ENCODE measurements at regions not wholly inside any gene's neighbourhood (a gene's known extent, or its start where the extent isn't known, plus 50 kb on each side); places are given as distances from the start of the nearest gene placed in this dataset.
"Not testable (repeated sequence)": the region's sequence is repeated elsewhere in the genome, so short reads cannot be mapped to it uniquely, and the experiment has no call there.

GRCh38 chr11:38123673-38124072, 1525.6 kb upstream of the RAG2 start:
- DNase-seq = no peak

- DNase-seq = not testable (repeated sequence)
These were observed 1518.6 kb upstream of the RAG2 start for GRCh38 chr11:38116616-38117015.

DNA sequence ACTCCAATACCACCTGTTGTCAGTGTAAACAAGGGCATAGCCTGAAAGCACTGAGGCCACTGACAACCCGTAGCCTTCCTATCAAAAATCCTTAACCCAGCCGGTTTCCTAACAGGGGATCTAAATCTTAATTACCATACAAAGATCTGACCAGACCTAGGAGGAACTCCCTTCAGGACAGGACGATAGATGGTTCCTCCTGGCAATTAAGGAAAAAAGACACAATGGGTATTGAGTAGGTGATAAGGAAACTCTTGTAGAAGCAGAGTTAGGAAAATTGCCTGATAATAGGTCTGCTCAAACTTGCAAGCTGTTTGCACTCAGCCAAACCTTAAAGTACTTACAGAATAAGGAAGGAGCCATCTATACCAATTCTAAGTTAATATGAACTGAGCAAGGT, 1517.3 kb upstream of the RAG2 start:
- DNase-seq = not testable (repeated sequence)

- DNase-seq = no peak
These were observed 1502.9 kb upstream of the RAG2 start for GRCh38 chr11:38100836-38101462.

- no peak for DNase-seq
These were observed 1497.2 kb upstream of the RAG2 start for GRCh38 chr11:38095268-38095667.

DNA sequence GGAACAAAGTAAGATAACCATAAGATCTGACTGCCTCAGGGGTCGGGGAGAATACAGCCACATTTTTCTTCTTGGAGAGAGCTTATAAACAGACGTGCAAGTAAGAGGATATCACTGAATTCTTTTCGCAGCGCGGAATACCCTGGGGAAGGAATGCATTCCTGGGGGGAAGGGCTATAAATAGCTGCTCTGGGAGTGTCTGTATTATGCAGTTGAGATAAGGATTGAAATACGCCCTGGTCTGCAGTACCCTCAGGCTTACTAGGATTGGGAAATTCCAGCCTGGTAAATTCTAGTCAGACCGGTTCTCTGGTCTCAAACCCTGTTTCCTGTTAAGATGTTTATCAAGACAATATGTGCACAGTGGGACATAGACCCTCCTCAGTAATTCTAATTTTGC, 1491.7 kb upstream of the RAG2 start:
- DNase-seq = no peak

DNA sequence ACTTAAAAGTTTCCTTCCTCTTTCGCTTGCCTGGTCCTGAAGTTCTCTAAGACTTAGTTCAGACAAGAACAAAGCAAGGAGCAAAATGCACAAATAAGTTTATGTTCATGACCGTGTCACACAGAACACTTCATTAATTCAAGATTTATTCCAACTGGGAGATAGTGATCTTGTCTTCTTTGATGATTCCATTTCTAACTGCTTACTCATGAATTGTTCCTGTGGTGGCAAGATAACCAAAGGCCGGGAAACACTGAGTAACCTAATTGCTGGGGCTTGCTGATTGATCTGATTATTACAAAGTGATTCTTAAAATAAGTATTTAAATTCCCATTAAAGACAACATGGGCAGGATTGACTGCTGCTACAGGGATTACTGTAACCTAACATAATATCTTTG, 1462.9 kb upstream of the RAG2 start:
- DNase-seq = no peak

DNA sequence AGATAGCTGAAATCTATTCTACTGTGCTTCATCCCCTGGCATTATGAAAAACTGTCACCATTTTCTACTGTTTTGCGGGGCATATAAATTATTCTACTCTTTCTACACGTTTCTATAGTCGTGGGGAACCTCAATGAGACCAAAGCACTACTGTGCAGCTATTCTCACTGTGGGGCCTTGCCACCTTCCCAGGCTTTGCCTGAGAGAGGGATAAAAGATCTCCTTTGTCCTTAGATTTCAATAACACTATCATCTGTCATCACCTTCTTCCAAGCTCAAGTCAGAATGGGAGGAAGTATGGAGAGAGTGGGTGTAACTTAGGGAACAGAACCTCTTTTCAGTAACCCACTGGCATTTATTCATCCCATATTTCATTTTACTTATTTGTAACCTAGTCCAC, 1462.1 kb upstream of the RAG2 start:
- no peak for DNase-seq

DNA sequence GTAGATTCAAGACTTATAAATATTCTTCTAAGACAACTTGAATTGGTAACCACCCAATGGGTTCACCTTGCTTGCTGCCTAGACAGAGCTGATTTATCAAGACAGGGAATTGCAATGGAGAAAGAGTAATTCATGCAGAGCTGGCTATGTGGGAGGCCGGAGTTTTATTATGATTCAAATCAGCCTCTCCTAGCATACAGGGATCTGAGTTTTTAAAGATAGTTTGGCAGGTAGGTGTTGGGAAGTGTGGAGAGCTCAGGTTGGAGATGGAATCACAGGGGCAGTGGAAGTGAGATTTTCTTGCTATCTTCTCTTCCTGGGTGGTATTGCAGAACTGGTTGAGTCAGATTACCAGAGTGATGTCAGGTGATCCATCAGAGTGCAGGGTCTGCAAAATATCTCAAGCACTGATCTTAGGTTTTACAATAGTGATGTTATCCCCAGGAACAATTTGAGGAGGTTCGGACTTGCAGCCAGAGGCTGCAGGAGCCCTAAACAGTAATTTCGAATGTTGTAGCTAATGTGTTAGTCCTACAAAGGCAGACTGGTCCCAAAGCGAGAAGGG, 1448.6 kb upstream of the RAG2 start:
- DNase-seq = no peak

DNA sequence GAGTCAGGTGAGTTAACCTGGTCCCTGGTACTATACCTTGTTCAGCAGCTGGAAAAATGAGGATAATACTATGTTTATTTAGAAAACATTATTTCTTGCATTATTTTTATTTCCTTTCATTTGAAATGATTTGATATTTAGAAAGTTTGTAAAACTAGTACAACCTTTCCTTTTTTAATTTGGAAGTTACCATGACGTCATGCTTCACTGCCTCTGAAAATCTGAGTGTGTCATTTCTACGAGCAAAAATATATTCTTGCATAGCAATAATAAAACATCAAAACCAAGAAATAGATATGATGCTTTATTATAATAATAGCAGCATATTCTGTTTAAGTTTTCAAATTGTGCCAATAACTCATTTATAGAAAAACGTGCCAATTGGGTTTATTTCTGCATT, 1445.0 kb upstream of the RAG2 start:
- DNase-seq = no peak

DNA sequence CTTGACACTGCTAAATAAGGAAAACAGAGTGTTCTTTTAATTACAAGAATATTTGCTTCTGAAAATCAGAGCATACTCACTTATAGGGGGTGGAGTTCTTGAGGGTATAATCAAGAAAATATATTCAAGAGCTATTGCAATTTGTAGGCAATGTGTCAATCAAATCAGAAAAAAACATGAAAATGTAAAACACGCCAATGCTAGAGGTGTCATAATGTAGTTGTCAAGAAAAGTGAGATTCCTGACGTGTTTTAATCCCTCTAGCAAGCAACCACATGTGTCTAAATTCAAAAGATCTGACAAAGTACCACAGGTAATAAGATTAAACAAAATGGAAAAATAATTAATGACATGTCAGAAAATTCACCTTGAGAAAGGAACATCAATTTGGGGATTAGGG, 1440.7 kb upstream of the RAG2 start:
- no peak for DNase-seq

GRCh38 chr11:38019072-38019775, 1421.2 kb upstream of the RAG2 start:
- no peak for DNase-seq

GRCh38 chr11:38014405-38014804, 1416.4 kb upstream of the RAG2 start:
- no peak for DNase-seq

DNA sequence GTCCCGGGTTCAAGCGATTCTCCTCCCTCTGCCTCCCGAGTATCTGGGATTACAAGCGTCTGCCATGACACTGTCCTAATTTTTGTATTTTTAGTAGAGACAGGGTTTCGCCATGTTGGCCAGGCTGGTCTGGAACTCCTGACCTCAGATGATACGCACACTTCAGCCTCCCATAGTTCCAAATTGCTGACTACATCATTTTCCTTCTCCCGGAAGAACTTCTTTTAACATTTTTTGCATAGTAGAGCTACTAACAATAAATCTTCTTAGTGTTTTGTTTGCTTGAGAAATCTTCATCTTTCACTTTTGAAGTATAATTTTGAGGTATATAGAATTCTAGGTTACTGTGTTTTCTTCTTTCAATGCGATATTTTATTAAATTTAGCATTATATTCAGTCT, 1415.1 kb upstream of the RAG2 start:
- DNase-seq = no peak

DNA sequence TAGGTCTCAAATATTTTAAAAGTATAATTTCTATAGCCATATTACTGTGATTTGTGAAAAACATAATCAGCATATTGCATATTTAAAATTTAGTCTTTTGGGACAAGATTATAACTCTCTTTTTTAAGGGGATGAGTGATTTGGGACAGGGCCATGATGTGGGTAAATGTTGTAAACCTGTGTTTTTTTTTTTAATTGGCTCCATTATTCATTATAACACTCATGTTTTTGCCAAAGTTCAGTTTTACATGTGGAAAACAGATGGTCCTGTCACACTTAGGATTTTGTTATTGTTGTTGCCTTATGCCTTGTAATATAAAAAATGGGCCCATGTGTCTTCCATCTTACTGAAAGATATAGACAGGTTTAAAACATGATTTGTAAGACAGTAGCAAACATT, 1413.5 kb upstream of the RAG2 start:
- no peak for DNase-seq

GRCh38 chr11:38009932-38010331, 1411.9 kb upstream of the RAG2 start:
- no peak for DNase-seq

GRCh38 chr11:38006466-38006865, 1408.4 kb upstream of the RAG2 start:
- no peak for DNase-seq

GRCh38 chr11:38005597-38005996, 1407.6 kb upstream of the RAG2 start:
- DNase-seq = no peak

DNA sequence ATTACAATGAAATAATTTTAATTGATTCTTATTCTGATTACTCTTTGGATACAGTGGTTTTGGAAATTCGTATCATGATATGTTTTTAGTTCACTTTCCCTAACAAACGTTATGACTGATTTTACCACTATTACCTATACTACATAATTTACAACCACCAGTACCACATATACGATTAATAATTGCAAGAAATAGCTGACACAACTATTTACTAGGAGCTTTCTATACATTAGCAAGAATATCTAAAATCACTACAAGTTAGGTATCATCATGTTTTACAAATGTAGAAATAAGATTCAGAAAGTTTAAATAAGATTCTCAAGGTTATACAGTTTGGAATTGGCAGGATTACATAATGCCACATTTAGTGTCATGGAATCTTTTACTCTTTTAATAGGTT, 1401.1 kb upstream of the RAG2 start:
- DNase-seq = no peak

- DNase-seq = no peak
These were observed 1397.8 kb upstream of the RAG2 start for GRCh38 chr11:37995886-37996285.

- no peak for DNase-seq
These were observed 1390.0 kb upstream of the RAG2 start for GRCh38 chr11:37988031-37988430.

- DNase-seq = no peak
These were observed 1387.0 kb upstream of the RAG2 start for GRCh38 chr11:37984991-37985390.

DNA sequence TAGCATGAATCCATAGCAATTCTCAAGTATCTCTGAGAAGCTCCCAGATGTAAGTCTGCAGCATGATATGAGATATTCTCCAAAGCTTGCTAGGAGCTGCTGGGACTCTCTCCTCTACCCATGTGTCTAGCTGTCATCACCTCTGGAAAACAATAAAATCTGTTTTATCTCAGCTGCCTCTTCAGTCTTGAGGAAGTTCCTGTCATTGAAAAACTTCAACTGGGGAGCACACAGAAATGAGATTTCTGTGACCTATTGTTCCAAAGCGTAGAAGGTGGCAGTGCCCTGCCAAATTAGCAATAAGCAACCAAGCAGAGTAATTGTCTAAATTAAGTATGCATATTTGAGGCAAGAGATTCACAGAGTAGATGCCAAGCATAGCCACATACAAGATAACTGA, 1380.6 kb upstream of the RAG2 start:
- DNase-seq = no peak

GRCh38 chr11:37973941-37974340, 1375.9 kb upstream of the RAG2 start:
- no peak for DNase-seq

DNA sequence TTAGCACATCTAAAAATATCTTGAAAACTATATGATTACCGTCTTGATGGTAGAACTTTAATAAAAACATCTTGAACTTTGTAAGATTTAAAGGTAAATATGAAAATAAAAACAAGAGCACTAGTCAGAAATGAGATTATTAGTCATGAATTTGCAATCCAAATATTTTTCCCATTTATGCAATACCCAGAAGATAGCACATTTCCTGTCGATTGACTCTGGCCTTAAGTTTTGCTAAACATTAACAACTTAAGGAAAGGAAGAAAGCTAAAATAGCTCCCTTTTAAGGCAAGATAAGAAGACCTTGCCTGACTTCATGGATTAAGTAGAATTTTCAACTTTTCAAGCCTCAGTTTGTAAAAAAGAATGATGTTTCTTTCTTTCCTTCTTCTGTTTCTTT, 1374.7 kb upstream of the RAG2 start:
- no peak for DNase-seq
